ENCODE measurements at regions not wholly inside any gene's neighbourhood (a gene's known extent, or its start where the extent isn't known, plus 50 kb on each side); places are given as distances from the start of the nearest gene placed in this dataset.

GRCh38 chr4:20423420-20423819, 171.7 kb downstream of the SLIT2 start:
- TF ChIP-seq YY1 (IDR thresholded peaks at IDR 0.05; ENCODE audit: insufficient read depth, insufficient read length) (no peak), ZNF274 (IDR thresholded peaks at IDR 0.05; ENCODE audit: low read depth, low read length) (no peak)
